WTC11 (cell line): ENCODE measurements at regions not wholly inside any gene's neighbourhood (a gene's known extent, or its start where the extent isn't known, plus 50 kb on each side); places are given as distances from the start of the nearest gene placed in this dataset.

Source experiments
- CREM ChIP-seq: sonication (generic); formaldehyde crosslinking; IDR thresholded peaks from 2 replicates; pipeline ENCODE4 v1.8.1; 2022; ENCODE audit warnings: mild to moderate bottlenecking, missing genetic modification reagents, moderate library complexity
- ESRRA ChIP-seq: sonication (generic); formaldehyde crosslinking; IDR thresholded peaks from 2 replicates; pipeline ENCODE4 v1.8.1; 2022; ENCODE audit warnings: mild to moderate bottlenecking, missing genetic modification reagents, borderline replicate concordance
- TEAD4 ChIP-seq: sonication (generic); formaldehyde crosslinking; IDR thresholded peaks from 2 replicates; pipeline ENCODE4 v1.8.0; 2022; ENCODE audit warnings: mild to moderate bottlenecking, missing genetic modification reagents
- TF ChIP-seq, protein P1 (sequence below): fragments of 200-600 bp; IDR thresholded peaks from 2 replicates; pipeline ENCODE4 v1.8.0; 2022; ENCODE audit warnings: antibody characterized with exemption
- TF ChIP-seq, protein P2 (sequence below): sonication (generic); formaldehyde crosslinking; conservative IDR thresholded peaks from 2 replicates; pipeline ENCODE4 v1.8.1; 2022; ENCODE audit warnings: mild to moderate bottlenecking, missing genetic modification reagents
- TF ChIP-seq, protein P3 (sequence below): sonication (generic); formaldehyde crosslinking; IDR thresholded peaks from 2 replicates; pipeline ENCODE4 v1.8.1; 2022; ENCODE audit warnings: missing genetic modification reagents, borderline replicate concordance
- TF ChIP-seq, protein P4 (sequence below): sonication (generic); formaldehyde crosslinking; IDR thresholded peaks from 2 replicates; pipeline ENCODE4 v1.8.1; 2023; ENCODE audit warnings: mild to moderate bottlenecking, missing genetic modification reagents, moderate library complexity
- TF ChIP-seq, protein P5 (sequence below): sonication (generic); formaldehyde crosslinking; IDR thresholded peaks from 2 replicates; pipeline ENCODE4 v1.8.1; 2023; ENCODE audit warnings: mild to moderate bottlenecking, missing genetic modification reagents
- TF ChIP-seq, protein P6 (sequence below): sonication (generic); formaldehyde crosslinking; IDR thresholded peaks from 2 replicates; pipeline ENCODE4 v1.8.0; 2022; ENCODE audit warnings: mild to moderate bottlenecking, missing genetic modification reagents

DNA sequence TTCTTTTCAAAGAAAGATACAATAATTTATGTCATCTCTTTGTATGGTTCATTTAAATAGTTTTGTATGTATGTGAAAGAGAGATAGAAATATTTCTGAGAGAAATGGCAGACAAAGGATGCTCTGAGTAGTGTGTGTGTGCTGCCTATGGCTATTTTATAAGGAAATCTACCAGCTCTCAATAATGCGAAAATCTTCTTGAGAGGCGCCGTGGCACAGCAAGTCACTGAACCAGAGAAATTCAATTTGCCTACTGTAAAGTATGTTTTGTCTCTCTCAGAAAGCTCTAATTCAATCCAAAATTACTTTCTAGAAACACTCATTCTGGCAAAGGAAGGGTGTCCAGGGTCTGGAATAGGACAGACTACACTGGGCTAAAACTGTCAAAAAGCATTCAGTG is 1981.1 kb downstream of the EFNA5 start:
- TF ChIP-seq, protein P1, sequence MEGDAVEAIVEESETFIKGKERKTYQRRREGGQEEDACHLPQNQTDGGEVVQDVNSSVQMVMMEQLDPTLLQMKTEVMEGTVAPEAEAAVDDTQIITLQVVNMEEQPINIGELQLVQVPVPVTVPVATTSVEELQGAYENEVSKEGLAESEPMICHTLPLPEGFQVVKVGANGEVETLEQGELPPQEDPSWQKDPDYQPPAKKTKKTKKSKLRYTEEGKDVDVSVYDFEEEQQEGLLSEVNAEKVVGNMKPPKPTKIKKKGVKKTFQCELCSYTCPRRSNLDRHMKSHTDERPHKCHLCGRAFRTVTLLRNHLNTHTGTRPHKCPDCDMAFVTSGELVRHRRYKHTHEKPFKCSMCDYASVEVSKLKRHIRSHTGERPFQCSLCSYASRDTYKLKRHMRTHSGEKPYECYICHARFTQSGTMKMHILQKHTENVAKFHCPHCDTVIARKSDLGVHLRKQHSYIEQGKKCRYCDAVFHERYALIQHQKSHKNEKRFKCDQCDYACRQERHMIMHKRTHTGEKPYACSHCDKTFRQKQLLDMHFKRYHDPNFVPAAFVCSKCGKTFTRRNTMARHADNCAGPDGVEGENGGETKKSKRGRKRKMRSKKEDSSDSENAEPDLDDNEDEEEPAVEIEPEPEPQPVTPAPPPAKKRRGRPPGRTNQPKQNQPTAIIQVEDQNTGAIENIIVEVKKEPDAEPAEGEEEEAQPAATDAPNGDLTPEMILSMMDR: no peak
- TF ChIP-seq, protein P2, sequence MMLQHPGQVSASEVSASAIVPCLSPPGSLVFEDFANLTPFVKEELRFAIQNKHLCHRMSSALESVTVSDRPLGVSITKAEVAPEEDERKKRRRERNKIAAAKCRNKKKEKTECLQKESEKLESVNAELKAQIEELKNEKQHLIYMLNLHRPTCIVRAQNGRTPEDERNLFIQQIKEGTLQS (CRISPR knock-in tag): no peak
- TF ChIP-seq, protein P3, sequence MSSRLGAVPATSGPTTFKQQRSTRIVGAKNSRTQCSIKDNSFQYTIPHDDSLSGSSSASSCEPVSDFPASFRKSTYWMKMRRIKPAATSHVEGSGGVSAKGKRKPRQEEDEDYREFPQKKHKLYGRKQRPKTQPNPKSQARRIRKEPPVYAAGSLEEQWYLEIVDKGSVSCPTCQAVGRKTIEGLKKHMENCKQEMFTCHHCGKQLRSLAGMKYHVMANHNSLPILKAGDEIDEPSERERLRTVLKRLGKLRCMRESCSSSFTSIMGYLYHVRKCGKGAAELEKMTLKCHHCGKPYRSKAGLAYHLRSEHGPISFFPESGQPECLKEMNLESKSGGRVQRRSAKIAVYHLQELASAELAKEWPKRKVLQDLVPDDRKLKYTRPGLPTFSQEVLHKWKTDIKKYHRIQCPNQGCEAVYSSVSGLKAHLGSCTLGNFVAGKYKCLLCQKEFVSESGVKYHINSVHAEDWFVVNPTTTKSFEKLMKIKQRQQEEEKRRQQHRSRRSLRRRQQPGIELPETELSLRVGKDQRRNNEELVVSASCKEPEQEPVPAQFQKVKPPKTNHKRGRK (CRISPR knock-in tag): no peak
- TF ChIP-seq, protein P4, sequence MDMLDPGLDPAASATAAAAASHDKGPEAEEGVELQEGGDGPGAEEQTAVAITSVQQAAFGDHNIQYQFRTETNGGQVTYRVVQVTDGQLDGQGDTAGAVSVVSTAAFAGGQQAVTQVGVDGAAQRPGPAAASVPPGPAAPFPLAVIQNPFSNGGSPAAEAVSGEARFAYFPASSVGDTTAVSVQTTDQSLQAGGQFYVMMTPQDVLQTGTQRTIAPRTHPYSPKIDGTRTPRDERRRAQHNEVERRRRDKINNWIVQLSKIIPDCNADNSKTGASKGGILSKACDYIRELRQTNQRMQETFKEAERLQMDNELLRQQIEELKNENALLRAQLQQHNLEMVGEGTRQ (CRISPR knock-in tag): no peak
- TF ChIP-seq ESRRA (CRISPR knock-in tag) (no peak), CREM (CRISPR knock-in tag) (no peak), TEAD4 (no peak)
- TF ChIP-seq, protein P5, sequence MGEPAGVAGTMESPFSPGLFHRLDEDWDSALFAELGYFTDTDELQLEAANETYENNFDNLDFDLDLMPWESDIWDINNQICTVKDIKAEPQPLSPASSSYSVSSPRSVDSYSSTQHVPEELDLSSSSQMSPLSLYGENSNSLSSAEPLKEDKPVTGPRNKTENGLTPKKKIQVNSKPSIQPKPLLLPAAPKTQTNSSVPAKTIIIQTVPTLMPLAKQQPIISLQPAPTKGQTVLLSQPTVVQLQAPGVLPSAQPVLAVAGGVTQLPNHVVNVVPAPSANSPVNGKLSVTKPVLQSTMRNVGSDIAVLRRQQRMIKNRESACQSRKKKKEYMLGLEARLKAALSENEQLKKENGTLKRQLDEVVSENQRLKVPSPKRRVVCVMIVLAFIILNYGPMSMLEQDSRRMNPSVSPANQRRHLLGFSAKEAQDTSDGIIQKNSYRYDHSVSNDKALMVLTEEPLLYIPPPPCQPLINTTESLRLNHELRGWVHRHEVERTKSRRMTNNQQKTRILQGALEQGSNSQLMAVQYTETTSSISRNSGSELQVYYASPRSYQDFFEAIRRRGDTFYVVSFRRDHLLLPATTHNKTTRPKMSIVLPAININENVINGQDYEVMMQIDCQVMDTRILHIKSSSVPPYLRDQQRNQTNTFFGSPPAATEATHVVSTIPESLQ (CRISPR knock-in tag): no peak
- TF ChIP-seq, protein P6, sequence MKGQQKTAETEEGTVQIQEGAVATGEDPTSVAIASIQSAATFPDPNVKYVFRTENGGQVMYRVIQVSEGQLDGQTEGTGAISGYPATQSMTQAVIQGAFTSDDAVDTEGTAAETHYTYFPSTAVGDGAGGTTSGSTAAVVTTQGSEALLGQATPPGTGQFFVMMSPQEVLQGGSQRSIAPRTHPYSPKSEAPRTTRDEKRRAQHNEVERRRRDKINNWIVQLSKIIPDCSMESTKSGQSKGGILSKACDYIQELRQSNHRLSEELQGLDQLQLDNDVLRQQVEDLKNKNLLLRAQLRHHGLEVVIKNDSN (CRISPR knock-in tag): no peak
